HPDE6-E6E7 (cell line): ENCODE measurements at regions not wholly inside any gene's neighbourhood (a gene's known extent, or its start where the extent isn't known, plus 50 kb on each side); places are given as distances from the start of the nearest gene placed in this dataset.

Source experiments
- DNase-seq: peaks from one replicate; pipeline ENCODE4 v3.0.0; 2011; ENCODE audit warnings: missing footprints; ENCODE audit errors: extremely low spot score

- DNase-seq: no peak
Observed at GRCh38 chr2:43055086-43055912, 171.1 kb downstream of the ZFP36L2 start.

- DNase-seq: no peak
Observed at GRCh38 chr2:43054367-43054766, 172.0 kb downstream of the ZFP36L2 start.

GRCh38 chr2:43052944-43053306 is 173.5 kb downstream of the ZFP36L2 start:
- DNase-seq: no peak

- DNase-seq: no peak
Observed at GRCh38 chr2:43052204-43052943, 174.0 kb downstream of the ZFP36L2 start.

GRCh38 chr2:43051338-43051737 is 175.1 kb downstream of the ZFP36L2 start:
- peak; percentile 97 for DNase-seq

- DNase-seq: no peak
Observed at GRCh38 chr2:43050866-43051265, 175.5 kb downstream of the ZFP36L2 start.

GRCh38 chr2:43049836-43050801 is 176.3 kb downstream of the ZFP36L2 start:
- DNase-seq: no peak

GRCh38 chr2:43047187-43047780 is 179.1 kb downstream of the ZFP36L2 start:
- DNase-seq: no peak

- no peak for DNase-seq
Observed at GRCh38 chr2:43045866-43046265, 180.5 kb downstream of the ZFP36L2 start.

- DNase-seq: no peak
Observed at GRCh38 chr2:43044093-43044681, 182.2 kb downstream of the ZFP36L2 start.

- DNase-seq: no peak
Observed at GRCh38 chr2:43043553-43043870, 182.9 kb downstream of the ZFP36L2 start.

GRCh38 chr2:43041661-43042360 is 184.6 kb downstream of the ZFP36L2 start:
- peak; percentile 82 for DNase-seq

GRCh38 chr2:43041173-43041591 is 185.2 kb downstream of the ZFP36L2 start:
- DNase-seq: no peak

- DNase-seq: no peak
Observed at GRCh38 chr2:43040084-43040854, 186.1 kb downstream of the ZFP36L2 start.

GRCh38 chr2:43039376-43040080 is 186.9 kb downstream of the ZFP36L2 start:
- no peak for DNase-seq

GRCh38 chr2:43038696-43039094 is 187.7 kb downstream of the ZFP36L2 start:
- no peak for DNase-seq

- no peak for DNase-seq
Observed at GRCh38 chr2:43038034-43038695, 188.2 kb downstream of the ZFP36L2 start.

GRCh38 chr2:43035922-43036321 is 190.5 kb downstream of the ZFP36L2 start:
- no peak for DNase-seq

- DNase-seq: no peak
Observed at GRCh38 chr2:43034921-43035320, 191.5 kb downstream of the ZFP36L2 start.
